Activated CD4-positive, alpha-beta T cell treated with anti-CD3 and anti-CD28 coated beads for 24 hours (primary cell): ENCODE measurements at regions not wholly inside any gene's neighbourhood (a gene's known extent, or its start where the extent isn't known, plus 50 kb on each side); places are given as distances from the start of the nearest gene placed in this dataset.

Experiments
- DNase-seq, 2 donors: peaks; one replicate each; pipeline ENCODE4 v3.0.0-alpha.2; 2020; ENCODE audit warnings: low read depth in 2 of 2

- no peak for DNase-seq
Measured at GRCh38 chr20:34163307-34163706, 51.3 kb upstream of the EIF2S2 start.

GRCh38 chr20:34164381-34164984 lies 52.4 kb upstream of the EIF2S2 start:
- no peak for DNase-seq

- DNase-seq: no peak
Measured at GRCh38 chr20:34165018-34165619, 53.1 kb upstream of the EIF2S2 start.

GRCh38 chr20:34171640-34172039 lies 59.6 kb upstream of the EIF2S2 start:
- no peak for DNase-seq

- no peak for DNase-seq
Measured at GRCh38 chr20:34172926-34173325, 60.9 kb upstream of the EIF2S2 start.

GRCh38 chr20:34175079-34175478 lies 63.0 kb upstream of the EIF2S2 start:
- DNase-seq: no peak

GRCh38 chr20:34175879-34176278 lies 63.8 kb upstream of the EIF2S2 start:
- DNase-seq: no peak

- no peak for DNase-seq
Measured at GRCh38 chr20:34177052-34177451, 64.2 kb upstream of the ASIP start.

GRCh38 chr20:34179637-34180360 lies 61.4 kb upstream of the ASIP start:
- no peak for DNase-seq

- no peak for DNase-seq
Measured at GRCh38 chr20:34180460-34181120, 60.6 kb upstream of the ASIP start.

GRCh38 chr20:34181484-34181883 lies 59.7 kb upstream of the ASIP start:
- DNase-seq: no peak

GRCh38 chr20:34185766-34186620 lies 55.2 kb upstream of the ASIP start:
- DNase-seq: no peak

GRCh38 chr20:34189572-34190163 lies 51.6 kb upstream of the ASIP start:
- DNase-seq: no peak

- DNase-seq: no peak
Measured at GRCh38 chr20:34190262-34190661, 51.0 kb upstream of the ASIP start.

GRCh38 chr20:34190679-34191090 lies 50.5 kb upstream of the ASIP start:
- DNase-seq: peak in 1 of 2 donors; percentile 8
